IMR-90 (cell line): ENCODE measurements at regions not wholly inside any gene's neighbourhood (a gene's known extent, or its start where the extent isn't known, plus 50 kb on each side); places are given as distances from the start of the nearest gene placed in this dataset.

Source experiments
- ATAC-seq: fragments of 200-7000 bp; cut with Tn5 transposase; 2 replicates; pipeline ENCODE4 v1.9.1; 2020; ENCODE audit warnings: low read depth, mild to moderate bottlenecking, moderate library complexity
- BruUV-seq: library from RNA; stranded (reverse); fragments of 400-500 nt; replicated peaks from 2 replicates; lab custom pipeline; 2021; lab: Mats Ljungman, UMichigan
- CTCF ChIA-PET: fragments of 300-600 bp; formaldehyde crosslinking; extraction: SDS; loops from one replicate; lab custom pipeline; 2021; ENCODE audit warnings: antibody characterized with exemption; lab: Yijun Ruan, JAX
- POLR2A ChIA-PET: fragments of 300-600 bp; sonication (Branson Sonifier 250); formaldehyde crosslinking; loops from one replicate; lab custom pipeline; 2022; ENCODE audit warnings: antibody characterized with exemption; ENCODE audit not compliant: unreplicated experiment; lab: Charles Lee
- DNase-seq: peaks from one replicate; pipeline ENCODE4 v3.0.0; 2013
- H2AFZ ChIP-seq: replicated peaks from 2 replicates; pipeline ENCODE3; 2013; ENCODE audit warnings: low read length, mild to moderate bottlenecking; ENCODE audit not compliant: poor library complexity
- H2AK5ac ChIP-seq: 2 replicates; pipeline ENCODE4 v1.6.1; 2013; ENCODE audit warnings: low read depth, low read length, inconsistent platforms
- H2AK9ac ChIP-seq: replicated peaks from 2 replicates; pipeline ENCODE3; 2013; ENCODE audit warnings: mild to moderate bottlenecking, low read depth, low read length, moderate library complexity; ENCODE audit not compliant: poor library complexity
- H2BK120ac ChIP-seq: 2 replicates; pipeline ENCODE4 v1.6.1; 2013; ENCODE audit warnings: low read depth, low read length, inconsistent platforms
- H2BK15ac ChIP-seq: 3 replicates; pipeline ENCODE4 v1.6.1; 2013; ENCODE audit warnings: low read depth, low read length, inconsistent platforms
- H2BK20ac ChIP-seq: 2 replicates; pipeline ENCODE4 v1.6.1; 2013; ENCODE audit warnings: low read depth, mild to moderate bottlenecking, inconsistent platforms, low read length, moderate library complexity
- H2BK5ac ChIP-seq: 2 replicates; pipeline ENCODE4 v1.6.1; 2013; ENCODE audit warnings: mild to moderate bottlenecking, low read depth, low read length, inconsistent platforms; ENCODE audit not compliant: poor library complexity, severe bottlenecking
- H3K14ac ChIP-seq: replicated peaks from 2 replicates; pipeline ENCODE4 v1.6.1; 2013; ENCODE audit warnings: low read depth, low read length, inconsistent platforms
- H3K18ac ChIP-seq: 2 replicates; pipeline ENCODE4 v1.6.1; 2013; ENCODE audit warnings: low read depth, low read length, control low read depth
- H3K23ac ChIP-seq: 2 replicates; pipeline ENCODE4 v1.6.1; 2013; ENCODE audit warnings: low read depth, low read length, inconsistent platforms
- H3K27ac ChIP-seq: 2 replicates; pipeline ENCODE4 v1.5.1; 2013; ENCODE audit warnings: mild to moderate bottlenecking, control low read depth, low read length; ENCODE audit not compliant: insufficient read depth
- H3K27me3 ChIP-seq: 2 replicates; pipeline ENCODE4 v1.6.1; 2013; ENCODE audit warnings: low read length; ENCODE audit not compliant: control insufficient read depth, insufficient read depth
- H3K36me3 ChIP-seq: 2 replicates; pipeline ENCODE4 v1.6.1; 2013; ENCODE audit warnings: low read length, mixed read lengths; ENCODE audit not compliant: control insufficient read depth, insufficient read depth
- H3K4ac ChIP-seq: 2 replicates; pipeline ENCODE4 v1.6.1; 2013; ENCODE audit warnings: low read depth, low read length, inconsistent platforms
- H3K4me1 ChIP-seq: 2 replicates; pipeline ENCODE4 v1.6.1; 2013; ENCODE audit warnings: low read length, mixed read lengths; ENCODE audit not compliant: control insufficient read depth, insufficient read depth
- H3K4me2 ChIP-seq: 2 replicates; pipeline ENCODE4 v1.6.1; 2013; ENCODE audit warnings: low read depth, mild to moderate bottlenecking, control low read depth, low read length, moderate library complexity
- H3K4me3 ChIP-seq: 2 replicates; pipeline ENCODE4 v1.5.1; 2013; ENCODE audit warnings: low read depth, mild to moderate bottlenecking, control low read depth, low read length, moderate library complexity; ENCODE audit not compliant: insufficient read depth
- H3K56ac ChIP-seq: 2 replicates; pipeline ENCODE4 v1.6.1; 2013; ENCODE audit warnings: low read length, inconsistent platforms; ENCODE audit not compliant: insufficient read depth; ENCODE audit errors: extremely low read depth
- H3K79me1 ChIP-seq, 2 experiments: 2 replicates each; pipeline ENCODE4 v1.6.1; 2013; ENCODE audit warnings: low read length in 2 of 2, inconsistent platforms in 1 of 2, low read depth in 1 of 2
- H3K9ac ChIP-seq: 2 replicates; pipeline ENCODE4 v1.6.1; 2013; ENCODE audit warnings: low read depth, low read length, control low read depth
- H3K9me1 ChIP-seq: 2 replicates; pipeline ENCODE4 v1.6.1; 2013; ENCODE audit warnings: low read length, inconsistent platforms; ENCODE audit not compliant: insufficient read depth
- H3K9me3 ChIP-seq: 2 replicates; pipeline ENCODE4 v1.6.1; 2013; ENCODE audit warnings: low read length; ENCODE audit not compliant: control insufficient read depth, insufficient read depth
- H4K20me1 ChIP-seq: 2 replicates; pipeline ENCODE4 v1.6.1; 2013; ENCODE audit warnings: low read length, inconsistent platforms; ENCODE audit not compliant: insufficient read depth
- H4K5ac ChIP-seq: 2 replicates; pipeline ENCODE4 v1.6.1; 2013; ENCODE audit warnings: mild to moderate bottlenecking, low read depth, low read length, control low read depth
- H4K8ac ChIP-seq, 2 experiments: 2 replicates each; pipeline ENCODE4 v1.6.1; 2013; ENCODE audit warnings: low read depth in 2 of 2, low read length in 2 of 2, control low read depth in 1 of 2, inconsistent platforms in 1 of 2
- H4K91ac ChIP-seq: 2 replicates; pipeline ENCODE4 v1.6.1; 2013; ENCODE audit warnings: low read depth, low read length, inconsistent platforms; ENCODE audit not compliant: insufficient read depth
- BHLHE40 ChIP-seq: fragments of 150-350 bp; IDR thresholded peaks from 2 replicates; pipeline ENCODE4 v1.6.1; 2016; ENCODE audit warnings: mild to moderate bottlenecking, low read depth, low read length
- CEBPB ChIP-seq: IDR thresholded peaks from 2 replicates; pipeline ENCODE4 v1.6.1; 2012; ENCODE audit warnings: low read depth, low read length, improper control_type of control experiment
- MAZ ChIP-seq: IDR thresholded peaks from 2 replicates; pipeline ENCODE4 v1.6.1; 2012; ENCODE audit warnings: low read depth, mild to moderate bottlenecking, low read length, improper control_type of control experiment, moderate library complexity, borderline replicate concordance
- NFE2L2 ChIP-seq: fragments of 150-350 bp; IDR thresholded peaks from 2 replicates; pipeline ENCODE4 v1.6.1; 2016; ENCODE audit warnings: low read depth, mild to moderate bottlenecking, low read length
- POLR2A ChIP-seq: IDR thresholded peaks from 2 replicates; pipeline ENCODE4 v1.6.1; 2012; ENCODE audit warnings: mild to moderate bottlenecking, low read depth, low read length
- RCOR1 ChIP-seq: IDR thresholded peaks from 2 replicates; pipeline ENCODE4 v1.6.1; 2012; ENCODE audit warnings: mild to moderate bottlenecking, low read length, improper control_type of control experiment; ENCODE audit not compliant: insufficient replicate concordance
- SMC3 ChIP-seq: fragments of 150-350 bp; IDR thresholded peaks from 2 replicates; pipeline ENCODE4 v1.6.1; 2016; ENCODE audit warnings: low read depth, mild to moderate bottlenecking, antibody characterized with exemption, low read length, moderate library complexity
- dilution Hi-C: fragments of 300-500 bp; cut with HindIII; formaldehyde crosslinking; loops from one replicate; pipeline ENCODE4 v1.14.3; 2018; ENCODE audit warnings: low sequenced_read_pairs; ENCODE audit not compliant: unreplicated experiment
- in situ Hi-C: fragments of 300-500 bp; cut with MboI; formaldehyde crosslinking; loops from 3 replicates; pipeline ENCODE4 v1.14.3; 2019; ENCODE audit warnings: low sequenced_read_pairs, inconsistent platforms, mixed read lengths
- intact Hi-C: fragments of 100-400 bp; cut with micrococcal nuclease; formaldehyde crosslinking; loops from 2 replicates; pipeline ENCODE4 v1.10.0; 2022
- TF ChIP-seq, protein P1 (sequence below): conservative IDR thresholded peaks from 2 replicates; pipeline ENCODE4 v1.5.1; 2012; ENCODE audit warnings: mild to moderate bottlenecking, low read depth, low read length, improper control_type of control experiment
- TF ChIP-seq, protein P2 (sequence below): fragments of 150-350 bp; IDR thresholded peaks from 2 replicates; pipeline ENCODE4 v1.6.1; 2016; ENCODE audit warnings: low read depth, mild to moderate bottlenecking, low read length, moderate library complexity, borderline replicate concordance

DNA sequence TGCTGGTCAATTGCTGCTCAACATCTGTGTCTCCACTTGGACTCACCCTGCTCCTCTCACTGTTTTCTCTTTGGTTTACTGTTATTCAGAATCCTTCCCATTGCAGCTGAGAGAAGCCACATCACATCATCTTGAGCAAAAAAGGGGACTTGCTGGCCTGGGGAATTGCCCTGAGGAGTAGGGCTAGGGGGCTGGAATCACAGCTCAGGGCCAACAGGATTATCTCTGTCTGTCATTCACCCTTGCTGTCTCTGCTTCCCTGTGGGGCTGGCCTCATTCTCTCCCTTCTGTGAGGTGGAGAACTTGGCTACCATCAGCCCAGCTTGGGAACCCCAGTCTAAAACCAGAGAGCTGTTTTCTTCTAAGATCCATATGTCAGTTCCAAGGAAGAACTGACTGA, 140.7 kb upstream of the WNT4 start:
- no peak overlapping the region for H3K56ac ChIP-seq
- no peak overlapping the region for H4K8ac ChIP-seq
- H3K4ac ChIP-seq: no peak overlapping the region
- H3K4me3 ChIP-seq: no peak overlapping the region
- DNase-seq (no peak), ATAC-seq (no peak)
- ChIA-PET POLR2A (no interaction called here), CTCF (no interaction called here)
- no peaks in the 10 kb centered on the region for H3K79me1 ChIP-seq
- TF ChIP-seq POLR2A (no peak), CEBPB (no peak), SMC3 (no peak), RCOR1 (no peak), BHLHE40 (no peak), MAZ (no peak), NFE2L2 (no peak)
- TF ChIP-seq, protein P1, sequence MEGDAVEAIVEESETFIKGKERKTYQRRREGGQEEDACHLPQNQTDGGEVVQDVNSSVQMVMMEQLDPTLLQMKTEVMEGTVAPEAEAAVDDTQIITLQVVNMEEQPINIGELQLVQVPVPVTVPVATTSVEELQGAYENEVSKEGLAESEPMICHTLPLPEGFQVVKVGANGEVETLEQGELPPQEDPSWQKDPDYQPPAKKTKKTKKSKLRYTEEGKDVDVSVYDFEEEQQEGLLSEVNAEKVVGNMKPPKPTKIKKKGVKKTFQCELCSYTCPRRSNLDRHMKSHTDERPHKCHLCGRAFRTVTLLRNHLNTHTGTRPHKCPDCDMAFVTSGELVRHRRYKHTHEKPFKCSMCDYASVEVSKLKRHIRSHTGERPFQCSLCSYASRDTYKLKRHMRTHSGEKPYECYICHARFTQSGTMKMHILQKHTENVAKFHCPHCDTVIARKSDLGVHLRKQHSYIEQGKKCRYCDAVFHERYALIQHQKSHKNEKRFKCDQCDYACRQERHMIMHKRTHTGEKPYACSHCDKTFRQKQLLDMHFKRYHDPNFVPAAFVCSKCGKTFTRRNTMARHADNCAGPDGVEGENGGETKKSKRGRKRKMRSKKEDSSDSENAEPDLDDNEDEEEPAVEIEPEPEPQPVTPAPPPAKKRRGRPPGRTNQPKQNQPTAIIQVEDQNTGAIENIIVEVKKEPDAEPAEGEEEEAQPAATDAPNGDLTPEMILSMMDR: no peak
- TF ChIP-seq, protein P2, sequence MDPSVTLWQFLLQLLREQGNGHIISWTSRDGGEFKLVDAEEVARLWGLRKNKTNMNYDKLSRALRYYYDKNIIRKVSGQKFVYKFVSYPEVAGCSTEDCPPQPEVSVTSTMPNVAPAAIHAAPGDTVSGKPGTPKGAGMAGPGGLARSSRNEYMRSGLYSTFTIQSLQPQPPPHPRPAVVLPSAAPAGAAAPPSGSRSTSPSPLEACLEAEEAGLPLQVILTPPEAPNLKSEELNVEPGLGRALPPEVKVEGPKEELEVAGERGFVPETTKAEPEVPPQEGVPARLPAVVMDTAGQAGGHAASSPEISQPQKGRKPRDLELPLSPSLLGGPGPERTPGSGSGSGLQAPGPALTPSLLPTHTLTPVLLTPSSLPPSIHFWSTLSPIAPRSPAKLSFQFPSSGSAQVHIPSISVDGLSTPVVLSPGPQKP: no peak
- H3K36me3 ChIP-seq: no peaks in the 10 kb centered on the region
- no peaks in the 10 kb centered on the region for H4K20me1 ChIP-seq
- H4K5ac ChIP-seq: no peak overlapping the region
- no peak overlapping the region for H3K9ac ChIP-seq
- no peak overlapping the region for H3K27ac ChIP-seq
- intact Hi-C loops (no loop called here), dilution Hi-C loops (no loop called here), in situ Hi-C loops (no loop called here)
- H2AFZ ChIP-seq: no peak overlapping the region
- H3K4me1 ChIP-seq: no peaks in the 10 kb centered on the region
- H2AK9ac ChIP-seq: no peak overlapping the region
- H2BK5ac ChIP-seq: no peak overlapping the region
- no peaks in the 10 kb centered on the region for H3K9me1 ChIP-seq
- H3K14ac ChIP-seq: no peak overlapping the region
- H4K91ac ChIP-seq: no peak overlapping the region
- H3K27me3 ChIP-seq: peaks cover 48% of the 10 kb centered on the region
- no peak overlapping the region for H3K4me2 ChIP-seq
- no peaks in the 10 kb centered on the region for H3K9me3 ChIP-seq
- H3K18ac ChIP-seq: no peak overlapping the region
- H2BK120ac ChIP-seq: no peak overlapping the region
- H2BK20ac ChIP-seq: no peak overlapping the region
- no peak overlapping the region for H2AK5ac ChIP-seq
- no peak overlapping the region for H2BK15ac ChIP-seq
- BruUV-seq: no TSS peak
- H3K23ac ChIP-seq: no peak overlapping the region
